ENCODE measurements at regions not wholly inside any gene's neighbourhood (a gene's known extent, or its start where the extent isn't known, plus 50 kb on each side); places are given as distances from the start of the nearest gene placed in this dataset.

DNA sequence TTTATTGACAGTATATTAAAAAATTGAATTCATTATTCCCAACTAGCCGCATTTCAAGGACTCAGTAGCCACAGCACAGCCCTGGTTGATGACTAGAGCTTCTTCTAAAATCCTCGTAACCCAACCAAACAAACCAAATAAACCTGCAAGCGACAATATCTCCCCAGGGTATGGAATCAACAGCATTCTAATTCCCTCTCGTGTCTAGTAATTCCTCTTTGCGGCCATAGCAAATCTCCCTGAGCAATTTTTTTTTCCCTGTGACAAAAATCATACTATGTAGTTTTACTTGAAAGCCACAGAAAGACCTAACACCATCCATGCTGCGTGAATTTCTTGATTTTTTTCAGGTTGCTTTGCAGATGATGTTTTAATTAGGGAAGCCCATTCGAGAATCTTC lies 143.4 kb upstream of the MYOCD start:
- Histone ChIP-seq H3K36me3 (no peaks in the 10 kb centered on the region), H3K9me3 (no peaks in the 10 kb centered on the region), H3K27ac (no peak overlapping the region), H3K4me1 (peaks cover 2% of the 10 kb centered on the region), H3K4me3 (no peak overlapping the region), H3K27me3 (no peaks in the 10 kb centered on the region)
- no peak for TF ChIP-seq POLR2A (IDR thresholded peaks at IDR 0.05)
- TF ChIP-seq EP300 (IDR thresholded peaks at IDR 0.05): no peak
- TF ChIP-seq POLR2AphosphoS5 (IDR thresholded peaks at IDR 0.05): no peak
- TF ChIP-seq, protein P1, sequence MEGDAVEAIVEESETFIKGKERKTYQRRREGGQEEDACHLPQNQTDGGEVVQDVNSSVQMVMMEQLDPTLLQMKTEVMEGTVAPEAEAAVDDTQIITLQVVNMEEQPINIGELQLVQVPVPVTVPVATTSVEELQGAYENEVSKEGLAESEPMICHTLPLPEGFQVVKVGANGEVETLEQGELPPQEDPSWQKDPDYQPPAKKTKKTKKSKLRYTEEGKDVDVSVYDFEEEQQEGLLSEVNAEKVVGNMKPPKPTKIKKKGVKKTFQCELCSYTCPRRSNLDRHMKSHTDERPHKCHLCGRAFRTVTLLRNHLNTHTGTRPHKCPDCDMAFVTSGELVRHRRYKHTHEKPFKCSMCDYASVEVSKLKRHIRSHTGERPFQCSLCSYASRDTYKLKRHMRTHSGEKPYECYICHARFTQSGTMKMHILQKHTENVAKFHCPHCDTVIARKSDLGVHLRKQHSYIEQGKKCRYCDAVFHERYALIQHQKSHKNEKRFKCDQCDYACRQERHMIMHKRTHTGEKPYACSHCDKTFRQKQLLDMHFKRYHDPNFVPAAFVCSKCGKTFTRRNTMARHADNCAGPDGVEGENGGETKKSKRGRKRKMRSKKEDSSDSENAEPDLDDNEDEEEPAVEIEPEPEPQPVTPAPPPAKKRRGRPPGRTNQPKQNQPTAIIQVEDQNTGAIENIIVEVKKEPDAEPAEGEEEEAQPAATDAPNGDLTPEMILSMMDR (IDR thresholded peaks at IDR 0.05): no peak
- WGBS: 55% methylated on average over 7 of the region's 7 CpGs
- no peak for DNase-seq (ENCODE audit: low spot score in 2 of 2)

DNA sequence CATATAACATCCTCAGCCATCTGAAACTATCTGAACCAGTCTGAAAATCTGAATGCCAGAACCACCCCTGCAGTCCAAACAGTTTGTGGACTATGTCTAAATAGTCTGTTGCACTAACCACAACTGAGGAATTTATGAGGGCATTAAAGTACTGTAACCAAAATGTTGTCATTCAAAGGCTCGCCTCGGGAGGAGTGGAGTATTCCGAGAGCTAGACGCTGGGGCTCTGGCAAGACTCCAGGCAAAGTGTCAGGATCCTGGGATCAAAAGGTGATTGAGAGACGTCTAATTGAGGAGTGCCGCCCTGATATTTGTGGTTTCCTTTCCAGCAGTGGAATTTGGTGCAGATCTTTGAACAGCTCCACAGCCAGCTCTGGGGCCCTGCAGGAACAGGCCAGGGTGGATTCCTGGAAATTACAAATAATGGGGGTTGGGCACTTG lies 142.9 kb upstream of the MYOCD start:
- no peak overlapping the region for H3K4me3 ChIP-seq
- no peaks in the 10 kb centered on the region for H3K36me3 ChIP-seq
- no peak for TF ChIP-seq EP300 (IDR thresholded peaks at IDR 0.05)
- TF ChIP-seq, protein P1 (IDR thresholded peaks at IDR 0.05): no peak
- no peak for TF ChIP-seq POLR2A (IDR thresholded peaks at IDR 0.05)
- no peak for TF ChIP-seq POLR2AphosphoS5 (IDR thresholded peaks at IDR 0.05)
- no peaks in the 10 kb centered on the region for H3K9me3 ChIP-seq
- no peak for DNase-seq (ENCODE audit: low spot score in 2 of 2)
- no peak overlapping the region for H3K27ac ChIP-seq
- no peaks in the 10 kb centered on the region for H3K27me3 ChIP-seq
- 0% methylated on average over 4 of the region's 6 CpGs for WGBS
- H3K4me1 ChIP-seq: peaks cover 2% of the 10 kb centered on the region

- 56% methylated on average over 5 of the region's 5 CpGs for WGBS
- Histone ChIP-seq H3K27ac (no peak overlapping the region), H3K27me3 (no peaks in the 10 kb centered on the region), H3K36me3 (no peaks in the 10 kb centered on the region), H3K4me3 (no peak overlapping the region), H3K4me1 (peaks cover 2% of the 10 kb centered on the region), H3K9me3 (no peaks in the 10 kb centered on the region)
- no peak for DNase-seq (ENCODE audit: low spot score in 2 of 2)
- TF ChIP-seq EP300 (IDR thresholded peaks at IDR 0.05) (no peak), POLR2AphosphoS5 (IDR thresholded peaks at IDR 0.05) (no peak), POLR2A (IDR thresholded peaks at IDR 0.05) (no peak)
- TF ChIP-seq, protein P1 (IDR thresholded peaks at IDR 0.05): no peak
Observed at GRCh38 chr17:12523244-12523643, 142.4 kb upstream of the MYOCD start.

DNA sequence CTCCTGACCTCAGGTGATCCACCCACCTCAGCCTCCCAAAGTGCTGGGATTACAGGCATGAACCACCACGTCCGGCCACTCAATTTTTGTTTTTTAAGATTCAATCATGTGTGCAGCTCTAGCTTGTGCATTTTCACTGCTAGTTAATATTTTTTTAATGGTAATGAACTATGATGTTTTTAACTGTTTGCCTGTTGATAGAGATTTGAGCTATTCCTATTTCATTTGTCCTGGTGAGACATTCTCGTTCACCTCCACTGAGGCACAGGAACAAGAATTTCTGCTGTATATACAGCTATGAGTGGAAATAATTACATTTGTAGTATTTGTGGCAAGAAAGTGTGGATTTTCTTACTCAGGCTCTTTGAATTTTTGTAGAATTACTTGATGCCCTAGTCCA lies 137.7 kb upstream of the MYOCD start:
- Histone ChIP-seq H3K9me3 (no peaks in the 10 kb centered on the region), H3K4me3 (no peak overlapping the region), H3K27ac (no peak overlapping the region), H3K27me3 (no peaks in the 10 kb centered on the region), H3K36me3 (no peaks in the 10 kb centered on the region), H3K4me1 (peaks cover 2% of the 10 kb centered on the region)
- TF ChIP-seq, protein P1 (IDR thresholded peaks at IDR 0.05): no peak
- TF ChIP-seq EP300 (IDR thresholded peaks at IDR 0.05) (no peak), POLR2A (IDR thresholded peaks at IDR 0.05) (no peak)
- whole genome bisulfite sequencing: 93% methylated on average over 3 of the region's 3 CpGs
- no peak for DNase-seq (ENCODE audit: low spot score in 2 of 2)

DNA sequence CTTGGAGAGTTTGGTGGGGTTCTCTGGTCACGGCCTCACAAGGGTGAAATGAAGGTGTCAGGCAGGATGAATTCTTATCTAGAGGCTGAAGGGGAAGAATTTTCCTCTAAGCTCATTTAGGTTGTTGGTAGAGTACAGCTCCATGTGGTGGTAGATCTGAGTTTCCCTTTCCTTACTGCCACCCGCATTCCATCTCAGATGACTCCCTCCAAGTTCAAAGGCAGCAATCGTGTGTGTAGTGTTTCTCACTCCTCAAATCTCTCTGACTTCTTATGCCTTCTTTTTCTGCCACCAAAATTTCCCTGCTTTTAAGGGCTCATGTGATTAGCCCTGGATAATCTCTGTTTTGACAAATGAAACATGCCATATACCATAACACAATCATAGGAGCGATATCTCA lies 135.5 kb upstream of the MYOCD start:
- no peaks in the 10 kb centered on the region for H3K27me3 ChIP-seq
- no peak overlapping the region for H3K4me3 ChIP-seq
- 83% methylated on average over 4 of the region's 4 CpGs for WGBS
- no peak overlapping the region for H3K27ac ChIP-seq
- no peaks in the 10 kb centered on the region for H3K4me1 ChIP-seq
- no peaks in the 10 kb centered on the region for H3K9me3 ChIP-seq
- no peaks in the 10 kb centered on the region for H3K36me3 ChIP-seq
- DNase-seq (ENCODE audit: low spot score in 2 of 2): no peak
- TF ChIP-seq, protein P1 (IDR thresholded peaks at IDR 0.05): no peak
- TF ChIP-seq POLR2AphosphoS5 (IDR thresholded peaks at IDR 0.05) (no peak), POLR2A (IDR thresholded peaks at IDR 0.05) (no peak), EP300 (IDR thresholded peaks at IDR 0.05) (no peak)

Data from suprapubic skin (tissue), 4 donors.